ENCODE measurements at regions not wholly inside any gene's neighbourhood (a gene's known extent, or its start where the extent isn't known, plus 50 kb on each side); places are given as distances from the start of the nearest gene placed in this dataset.

GRCh38 chr6:93584300-93584699 is 164.9 kb upstream of the EPHA7 start:
- TF ChIP-seq POLR2AphosphoS5 (IDR thresholded peaks at IDR 0.05), result no peak
- TF ChIP-seq POLR2A (IDR thresholded peaks at IDR 0.05), result no peak
- no peak for TF ChIP-seq CTCF (IDR thresholded peaks at IDR 0.05)
- no peak for TF ChIP-seq EP300 (IDR thresholded peaks at IDR 0.05)
